Heart left ventricle (tissue), 16 donors: ENCODE measurements at regions not wholly inside any gene's neighbourhood (a gene's known extent, or its start where the extent isn't known, plus 50 kb on each side); places are given as distances from the start of the nearest gene placed in this dataset.

Experiments
- ATAC-seq, 4 donors: fragments of 200-7000 bp; cut with Tn5 transposase; one replicate each; pipeline ENCODE4 v1.9.1; 2020 to 2022; ENCODE audit warnings: moderate library complexity in 4 of 4, mild to moderate bottlenecking in 3 of 4, moderate number of reproducible peaks in 1 of 4
- DNase-seq, 5 donors: peaks; one replicate each; pipeline ENCODE4 v3.0.0-alpha.2; 2020
- H3K27ac ChIP-seq, 12 donors: fragments of 200-600 bp; sonication (generic) in 4 of 12; one replicate each; pipeline versions ENCODE4 v1.5.0 to v1.8.0; 2016 to 2022; ENCODE audit warnings: mild to moderate bottlenecking in 2 of 12
- H3K27me3 ChIP-seq, 9 donors: fragments of 200-600 bp; sonication (generic) in 2 of 9; one replicate each; pipeline versions ENCODE4 v1.5.1 to v1.8.0; 2016 to 2022; ENCODE audit warnings: mild to moderate bottlenecking in 3 of 9
- H3K36me3 ChIP-seq, 9 donors: fragments of 200-600 bp; sonication (generic) in 2 of 9; one replicate each; pipeline versions ENCODE4 v1.5.0 to v1.8.0; 2018 to 2022; ENCODE audit warnings: mild to moderate bottlenecking in 2 of 9
- H3K4me1 ChIP-seq, 12 donors: fragments of 200-600 bp; sonication (generic) in 4 of 12; one replicate each; pipeline versions ENCODE4 v1.5.0 to v1.8.0; 2016 to 2022; ENCODE audit warnings: mild to moderate bottlenecking in 3 of 12
- H3K4me3 ChIP-seq, 12 donors: fragments of 200-600 bp; sonication (generic) in 4 of 12; one replicate each; pipeline versions ENCODE4 v1.5.0 to v1.8.0; 2017 to 2022; ENCODE audit warnings: mild to moderate bottlenecking in 9 of 12, moderate library complexity in 4 of 12
- H3K9me3 ChIP-seq, 12 donors: fragments of 200-600 bp; sonication (generic) in 4 of 12; one replicate each; pipeline versions ENCODE4 v1.5.0 to v1.8.0; 2016 to 2022; ENCODE audit warnings: mild to moderate bottlenecking in 1 of 12
- POLR2A ChIP-seq, 2 donors: fragments of 450-650 bp; IDR thresholded peaks; one replicate each; pipeline ENCODE4 v1.6.1; 2017; ENCODE audit warnings: antibody characterized with exemption in 2 of 2, mild to moderate bottlenecking in 2 of 2, moderate library complexity in 2 of 2
- WGBS, 4 donors: extraction: QIAGEN DNeasy Blood & Tissue Kit in 2 of 4; methylation state at CpG; one replicate each; pipeline versions ENCODE4 v1.1.5 to v1.1.7; 2013 to 2018; 5-methylcytosine and 5-hydroxymethylcytosine counted together
- intact Hi-C, 10 donors: fragments of 100-400 bp; cut with DNase I; formaldehyde crosslinking; loops; one replicate each; pipeline versions ENCODE4 v1.11.1 to v1.14.2; 2022
- TF ChIP-seq, protein P1 (sequence below), 12 donors: fragments of 200-600 bp; sonication (generic) in 4 of 12; IDR thresholded peaks; one replicate each; pipeline versions ENCODE4 v1.5.0 to v1.8.0; 2018 to 2022; ENCODE audit warnings: antibody characterized with exemption in 12 of 12, mild to moderate bottlenecking in 5 of 12
- donor health status: ischemic (EF 13 %, LVEDD 7.1; RV severe dilation, severe dysfunction).
- donor health status: healthy with polysubstance abuse.
- donor health status: DM: no; HTN: yes; CAD: no.
- donor health status: DM: no; HTN: no; CAD: no.
- donor health status: ischemic (EF 25% LVEDD 6.9; RV normal size, moderate dysfunction).
- donor health status: ischemic (EF 25% LVEDD 5.7; RV mildly dilated, moderate dysfunction).
- donor health status: healthy.
- donor health status: DM: yes; HTN: yes; CAD: no.
- donor health status: ischemic (EF 35%, LVEDD 5.7; RV mildly dilated, moderate dysfunction).
- donor health status: nonischemic (EF 11% LVEDD 7.7; RV severe dilation, severe dysfunction).
- donor health status: DM: yes; HTN: yes; CAD: no.
- donor health status: PGD.
- donor health status: ischemic (EF 29% LVEDD 5.4; RV normal size, mild dysfunction).
- donor health status: nonischemic (EF 23%, LVEDD 6.1; RV moderate dilation, normal function).

GRCh38 chr14:54038724-54039123, 82.1 kb upstream of the BMP4 start:
- Histone ChIP-seq H3K4me3 (no peak overlapping the region), H3K27ac (no peak overlapping the region), H3K36me3 (no peaks in the 10 kb centered on the region), H3K27me3 (no peaks in the 10 kb centered on the region), H3K9me3 (peaks cover 0 to 30% (median 10%) of the 10 kb centered on the region in 12 donors), H3K4me1 (no peaks in the 10 kb centered on the region)
- TF ChIP-seq, protein P1, sequence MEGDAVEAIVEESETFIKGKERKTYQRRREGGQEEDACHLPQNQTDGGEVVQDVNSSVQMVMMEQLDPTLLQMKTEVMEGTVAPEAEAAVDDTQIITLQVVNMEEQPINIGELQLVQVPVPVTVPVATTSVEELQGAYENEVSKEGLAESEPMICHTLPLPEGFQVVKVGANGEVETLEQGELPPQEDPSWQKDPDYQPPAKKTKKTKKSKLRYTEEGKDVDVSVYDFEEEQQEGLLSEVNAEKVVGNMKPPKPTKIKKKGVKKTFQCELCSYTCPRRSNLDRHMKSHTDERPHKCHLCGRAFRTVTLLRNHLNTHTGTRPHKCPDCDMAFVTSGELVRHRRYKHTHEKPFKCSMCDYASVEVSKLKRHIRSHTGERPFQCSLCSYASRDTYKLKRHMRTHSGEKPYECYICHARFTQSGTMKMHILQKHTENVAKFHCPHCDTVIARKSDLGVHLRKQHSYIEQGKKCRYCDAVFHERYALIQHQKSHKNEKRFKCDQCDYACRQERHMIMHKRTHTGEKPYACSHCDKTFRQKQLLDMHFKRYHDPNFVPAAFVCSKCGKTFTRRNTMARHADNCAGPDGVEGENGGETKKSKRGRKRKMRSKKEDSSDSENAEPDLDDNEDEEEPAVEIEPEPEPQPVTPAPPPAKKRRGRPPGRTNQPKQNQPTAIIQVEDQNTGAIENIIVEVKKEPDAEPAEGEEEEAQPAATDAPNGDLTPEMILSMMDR (IDR thresholded peaks at IDR 0.05): no peak
- TF ChIP-seq POLR2A (IDR thresholded peaks at IDR 0.05): no peak
- intact Hi-C loops: no loop called here
- ATAC-seq (no peak), DNase-seq (no peak)
- WGBS, 4 donors: 95 to 98% (median 98%) methylated on average over 1 of the region's 1 CpG

- Histone ChIP-seq H3K9me3 (peaks cover 0 to 24% (median 10%) of the 10 kb centered on the region in 12 donors), H3K4me3 (no peak overlapping the region), H3K4me1 (no peaks in the 10 kb centered on the region), H3K27ac (no peak overlapping the region), H3K27me3 (no peaks in the 10 kb centered on the region), H3K36me3 (no peaks in the 10 kb centered on the region)
- intact Hi-C loops: no loop called here
- WGBS, 4 donors: 69 to 83% (median 75%) methylated on average over 2 of the region's 2 CpGs
- TF ChIP-seq, protein P1 (IDR thresholded peaks at IDR 0.05): no peak
- TF ChIP-seq POLR2A (IDR thresholded peaks at IDR 0.05): no peak
- no peak for ATAC-seq
- no peak for DNase-seq
These were observed 82.7 kb upstream of the BMP4 start for GRCh38 chr14:54039311-54039710.

GRCh38 chr14:54040846-54041245, 84.2 kb upstream of the BMP4 start:
- Histone ChIP-seq H3K27me3 (no peaks in the 10 kb centered on the region), H3K9me3 (peaks cover 0 to 8% (median 0%) of the 10 kb centered on the region in 12 donors), H3K27ac (no peak overlapping the region), H3K4me1 (no peaks in the 10 kb centered on the region), H3K36me3 (no peaks in the 10 kb centered on the region), H3K4me3 (no peak overlapping the region)
- DNase-seq (no peak), ATAC-seq (no peak)
- no peak for TF ChIP-seq POLR2A (IDR thresholded peaks at IDR 0.05)
- TF ChIP-seq, protein P1 (IDR thresholded peaks at IDR 0.05): no peak
- intact Hi-C loops: no loop called here

DNA sequence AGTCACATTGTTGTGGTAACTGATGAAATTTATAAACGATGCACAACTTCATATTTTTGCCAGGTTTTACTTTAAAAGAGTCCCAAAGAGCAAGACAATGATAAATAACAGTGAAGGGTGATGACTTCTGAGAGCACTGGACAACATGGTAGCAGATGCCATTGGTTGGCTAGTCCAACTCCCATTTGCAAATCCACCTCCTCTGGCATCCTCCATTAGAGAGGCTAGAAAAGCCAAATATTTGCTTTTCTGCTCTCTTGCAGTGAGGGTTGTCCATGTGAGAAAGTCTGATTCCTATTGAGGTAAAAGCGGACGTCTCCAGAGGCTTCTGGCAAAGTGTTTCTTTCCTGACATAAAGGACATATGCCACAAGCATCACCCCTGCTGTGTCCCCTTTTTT, 89.6 kb upstream of the BMP4 start:
- intact Hi-C loops: no loop called here
- Histone ChIP-seq H3K9me3 (no peaks in the 10 kb centered on the region), H3K4me1 (no peaks in the 10 kb centered on the region), H3K36me3 (no peaks in the 10 kb centered on the region), H3K27me3 (no peaks in the 10 kb centered on the region), H3K27ac (no peak overlapping the region), H3K4me3 (no peak overlapping the region)
- ATAC-seq (no peak), DNase-seq (no peak)
- TF ChIP-seq POLR2A (IDR thresholded peaks at IDR 0.05): no peak
- TF ChIP-seq, protein P1 (IDR thresholded peaks at IDR 0.05): no peak
- WGBS, 4 donors: 35 to 80% (median 63%) methylated on average over 3 of the region's 3 CpGs
